H1 (cell line): ENCODE measurements at regions not wholly inside any gene's neighbourhood (a gene's known extent, or its start where the extent isn't known, plus 50 kb on each side); places are given as distances from the start of the nearest gene placed in this dataset.

ENCODE experiments used
- CTCF ChIA-PET: fragments of 300-600 bp; sonication (Branson Sonifier 250); formaldehyde crosslinking; loops from one replicate; lab custom pipeline; 2021; ENCODE audit not compliant: partially characterized antibody; lab: Charles Lee
- POLR2A ChIA-PET: fragments of 300-600 bp; sonication (Branson Sonifier 250); formaldehyde crosslinking; loops from one replicate; lab custom pipeline; 2021; ENCODE audit warnings: inconsistent platforms; ENCODE audit not compliant: partially characterized antibody; lab: Charles Lee
- DNase-seq, 2 experiments: peaks; one replicate each; pipeline versions ENCODE4 v3.0.0 to v3.0.0-alpha.2; 2010 to 2022; ENCODE audit warnings: low spot score in 2 of 2, low read depth in 1 of 2, mixed read lengths in 1 of 2
- FAIRE-seq: peaks from 2 replicates; lab custom pipeline; 2011; peaks lifted over from hg19 to GRCh38; lab: Jason Lieb, UNC
- H2AFZ ChIP-seq: 2 replicates; pipeline ENCODE4 v1.8.1; 2012; ENCODE audit warnings: low read length, inconsistent platforms
- H2AK5ac ChIP-seq: 2 replicates; pipeline ENCODE4 v1.6.1; 2013; ENCODE audit warnings: low read depth, low read length
- H2BK120ac ChIP-seq: replicated peaks from 2 replicates; pipeline ENCODE3; 2013; ENCODE audit warnings: low read depth, low read length, inconsistent platforms
- H2BK12ac ChIP-seq: 2 replicates; pipeline ENCODE4 v1.6.1; 2013; ENCODE audit warnings: low read depth, low read length
- H2BK15ac ChIP-seq: 2 replicates; pipeline ENCODE4 v1.6.1; 2013; ENCODE audit warnings: low read length
- H2BK20ac ChIP-seq: 2 replicates; pipeline ENCODE4 v1.6.1; 2013; ENCODE audit warnings: low read length
- H2BK5ac ChIP-seq: 2 replicates; pipeline ENCODE4 v1.6.1; 2013; ENCODE audit warnings: low read depth, low read length
- H3K14ac ChIP-seq: 2 replicates; pipeline ENCODE4 v1.6.1; 2013; ENCODE audit warnings: inconsistent platforms; ENCODE audit not compliant: insufficient read length
- H3K18ac ChIP-seq: 2 replicates; pipeline ENCODE4 v1.6.1; 2013; ENCODE audit warnings: low read length; ENCODE audit errors: extremely low read depth
- H3K23ac ChIP-seq: 2 replicates; pipeline ENCODE4 v1.6.1; 2013; ENCODE audit warnings: inconsistent platforms; ENCODE audit not compliant: insufficient read length
- H3K23me2 ChIP-seq: 2 replicates; pipeline ENCODE4 v1.6.1; 2013; ENCODE audit warnings: low read depth, low read length
- H3K27ac ChIP-seq: 2 replicates; pipeline ENCODE4 v1.6.1; 2011; ENCODE audit warnings: low read depth, low read length, inconsistent platforms
- H3K27me3 ChIP-seq, 4 experiments: replicated peaks in 1 of 4; 1 replicate in 1 of 4; 2 replicates in 3 of 4; pipeline versions ENCODE4 v1.6.1 to v1.8.1; 2011 to 2013; ENCODE audit warnings: low read length in 3 of 4, mild to moderate bottlenecking in 3 of 4, inconsistent platforms in 2 of 4, mixed read lengths in 2 of 4, moderate library complexity in 1 of 4; ENCODE audit not compliant: control insufficient read depth in 3 of 4, insufficient read depth in 3 of 4; ENCODE audit errors: extremely low read depth in 1 of 4
- H3K36me3 ChIP-seq, 4 experiments: 2 replicates each; pipeline versions ENCODE4 v1.6.1 to v1.8.1; 2011 to 2013; ENCODE audit warnings: mild to moderate bottlenecking in 4 of 4, low read length in 3 of 4, moderate library complexity in 2 of 4, control low read depth in 1 of 4, inconsistent platforms in 1 of 4; ENCODE audit not compliant: insufficient read depth in 4 of 4, control insufficient read depth in 2 of 4
- H3K4ac ChIP-seq: replicated peaks from 2 replicates; pipeline ENCODE3; 2013; ENCODE audit warnings: low read length, low read depth, mixed read lengths, inconsistent platforms; ENCODE audit not compliant: insufficient read length
- H3K4me1 ChIP-seq, 4 experiments: replicated peaks in 1 of 4; 1 replicate in 1 of 4; 2 replicates in 3 of 4; pipeline versions ENCODE4 v1.6.1 to v1.8.1; 2011 to 2013; ENCODE audit warnings: low read length in 3 of 4, inconsistent platforms in 2 of 4, mixed read lengths in 1 of 4; ENCODE audit not compliant: insufficient read depth in 4 of 4, control insufficient read depth in 3 of 4
- H3K4me2 ChIP-seq, 2 experiments: 2 replicates each; pipeline versions ENCODE4 v1.6.1 to v1.8.1; 2011 to 2013; ENCODE audit warnings: low read depth in 2 of 2, low read length in 2 of 2, control low read depth in 1 of 2, inconsistent platforms in 1 of 2, mild to moderate bottlenecking in 1 of 2; ENCODE audit not compliant: insufficient read depth in 1 of 2
- H3K4me3 ChIP-seq, 4 experiments: fragments of 200-600, 300-600 bp in 1 of 4; sonication (generic), shearing (Covaris generic), sonication (Bioruptor Twin) in 1 of 4; 2 replicates each; pipeline versions ENCODE4 v1.5.1 to v1.8.1; 2011 to 2016; ENCODE audit warnings: low read length in 4 of 4, low read depth in 3 of 4, control low read depth in 2 of 4, inconsistent platforms in 2 of 4, mild to moderate bottlenecking in 2 of 4, mixed read lengths in 1 of 4, moderate library complexity in 1 of 4; ENCODE audit not compliant: insufficient read depth in 2 of 4; ENCODE audit errors: extremely low read depth in 1 of 4
- H3K56ac ChIP-seq: replicated peaks from 2 replicates; pipeline ENCODE3; 2013; ENCODE audit warnings: low read depth, mild to moderate bottlenecking, mixed read lengths, low read length, inconsistent platforms; ENCODE audit not compliant: insufficient read length
- H3K79me1 ChIP-seq: 2 replicates; pipeline ENCODE4 v1.6.1; 2013; ENCODE audit warnings: low read depth, low read length, control low read depth
- H3K79me2 ChIP-seq, 2 experiments: 2 replicates each; pipeline versions ENCODE4 v1.6.1 to v1.8.1; 2012 to 2013; ENCODE audit warnings: low read length in 2 of 2, mild to moderate bottlenecking in 2 of 2, inconsistent platforms in 1 of 2; ENCODE audit not compliant: insufficient read depth in 2 of 2, control insufficient read depth in 1 of 2
- H3K9ac ChIP-seq, 4 experiments: replicated peaks in 1 of 4; 1 replicate in 1 of 4; 2 replicates in 3 of 4; pipeline versions ENCODE4 v1.6.1 to v1.8.1; 2011 to 2013; ENCODE audit warnings: low read depth in 3 of 4, low read length in 3 of 4, control low read depth in 2 of 4, mild to moderate bottlenecking in 2 of 4, moderate library complexity in 2 of 4, inconsistent platforms in 1 of 4; ENCODE audit errors: extremely low read depth in 1 of 4
- H3K9me3 ChIP-seq, 2 experiments: 2 replicates each; pipeline versions ENCODE4 v1.6.1 to v1.8.1; 2012 to 2013; ENCODE audit warnings: mild to moderate bottlenecking in 2 of 2, moderate library complexity in 2 of 2, control low read depth in 1 of 2, inconsistent platforms in 1 of 2, low read depth in 1 of 2, low read length in 1 of 2, mixed read lengths in 1 of 2; ENCODE audit not compliant: insufficient read depth in 2 of 2
- H4K20me1 ChIP-seq, 2 experiments: replicated peaks in 1 of 2; 2 replicates each; pipeline versions ENCODE3 to v1.8.1; 2011 to 2013; ENCODE audit warnings: inconsistent platforms in 2 of 2, low read length in 2 of 2, mild to moderate bottlenecking in 1 of 2; ENCODE audit not compliant: insufficient read depth in 2 of 2, control insufficient read depth in 1 of 2
- H4K5ac ChIP-seq: 2 replicates; pipeline ENCODE4 v1.6.1; 2013; ENCODE audit warnings: low read length, low read depth, mixed read lengths, inconsistent platforms; ENCODE audit not compliant: insufficient read length
- H4K8ac ChIP-seq: 2 replicates; pipeline ENCODE4 v1.8.0; 2013; ENCODE audit warnings: mild to moderate bottlenecking, moderate library complexity, low read length, inconsistent platforms; ENCODE audit not compliant: insufficient read depth; ENCODE audit errors: extremely low read depth
- H4K91ac ChIP-seq: replicated peaks from 2 replicates; pipeline ENCODE3; 2013; ENCODE audit warnings: low read length, mixed read lengths, inconsistent platforms; ENCODE audit not compliant: insufficient read length
- ATF3 ChIP-seq: IDR thresholded peaks from 2 replicates; pipeline ENCODE4 v1.6.1; 2011; ENCODE audit warnings: low read depth, mild to moderate bottlenecking, low read length; ENCODE audit not compliant: insufficient read depth
- CBX5 ChIP-seq: fragments of 300-800, 300-1000 bp; sonication (generic); IDR thresholded peaks from 2 replicates; pipeline ENCODE4 v1.7.1; 2016; ENCODE audit warnings: antibody characterized with exemption, low read length, low read depth
- CBX8 ChIP-seq: fragments of 300-800, 300-1000 bp; sonication (generic); IDR thresholded peaks from 2 replicates; pipeline ENCODE4 v1.7.1; 2016; ENCODE audit warnings: low read depth, low read length, borderline replicate concordance
- CREB1 ChIP-seq: IDR thresholded peaks from 2 replicates; pipeline ENCODE4 v1.6.1; 2012; ENCODE audit warnings: inconsistent platforms
- CTCF ChIP-seq, 3 experiments: IDR thresholded peaks; 1 replicate in 2 of 3; 2 replicates in 1 of 3; pipeline versions ENCODE4 v1.5.1 to v1.6.1; 2011; ENCODE audit warnings: low read length in 3 of 3, mild to moderate bottlenecking in 3 of 3, inconsistent platforms in 2 of 3, low read depth in 1 of 3, moderate library complexity in 1 of 3; ENCODE audit not compliant: insufficient read depth in 1 of 3; ENCODE audit errors: control extremely low read depth in 1 of 3
- JUND ChIP-seq: IDR thresholded peaks from 2 replicates; pipeline ENCODE4 v1.6.1; 2011; ENCODE audit warnings: mild to moderate bottlenecking, improper control_type of control experiment, low read length
- RNF2 ChIP-seq: fragments of 200-900, 300-1000 bp; sonication (generic); IDR thresholded peaks from 2 replicates; pipeline ENCODE4 v1.7.1; 2016; ENCODE audit warnings: borderline replicate concordance, low read depth, mild to moderate bottlenecking, antibody characterized with exemption, low read length; ENCODE audit not compliant: poor library complexity, severe bottlenecking; ENCODE audit errors: missing control alignments
- SIRT6 ChIP-seq: IDR thresholded peaks from one replicate; pipeline ENCODE4 v1.7.1; 2012; ENCODE audit warnings: low read length, inconsistent platforms
- SUZ12 ChIP-seq: fragments of 200-600 bp; sonication (generic); IDR thresholded peaks from 2 replicates; pipeline ENCODE4 v1.6.1; 2012; ENCODE audit warnings: mild to moderate bottlenecking, inconsistent platforms, low read length, moderate library complexity, mixed read lengths
- WGBS, 2 experiments: shearing (Covaris generic) in 1 of 2; methylation state at CpG; one replicate each; pipeline versions ENCODE4 v1.1.6 to v1.1.7; 2013 to 2015; ENCODE audit warnings: low lambda C conversion rate in 2 of 2, mixed read lengths in 2 of 2, inconsistent platforms in 1 of 2, low coverage in 1 of 2, missing lambda C conversion rate in 1 of 2; ENCODE audit not compliant: insufficient replicate concordance in 2 of 2, insufficient coverage in 1 of 2, insufficient read length in 1 of 2; ENCODE audit errors: extremely low coverage in 1 of 2, missing lambda C conversion rate in 1 of 2; 5-methylcytosine and 5-hydroxymethylcytosine counted together

DNA sequence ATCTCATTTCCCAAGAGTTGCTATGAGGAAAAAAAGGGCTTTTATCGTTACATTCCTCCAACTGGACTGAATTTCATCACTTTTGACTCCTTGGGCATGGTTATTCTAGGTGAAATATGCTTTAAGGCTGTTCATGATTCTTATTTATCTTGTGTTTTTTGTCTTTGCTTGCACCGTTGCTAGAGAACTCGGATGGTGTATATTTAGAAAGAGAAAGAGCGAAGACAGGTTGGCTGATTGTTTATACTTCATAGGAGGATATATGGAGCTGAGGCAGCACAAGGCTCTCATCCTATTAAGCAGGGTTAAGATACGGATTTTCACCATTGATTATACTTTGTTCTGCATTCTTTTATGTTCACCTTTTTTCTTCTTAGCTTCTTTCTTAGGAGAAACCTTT is 94.9 kb upstream of the GEMIN8 start:
- Histone ChIP-seq H3K23me2 (no peaks in the 10 kb centered on the region), H2BK12ac (no peak overlapping the region), H2AFZ (no peak overlapping the region)
- TF ChIP-seq RNF2 = no peak
- TF ChIP-seq SUZ12 = no peak
- no peak for TF ChIP-seq JUND
- no peak for TF ChIP-seq SIRT6
- TF ChIP-seq CBX8 = no peak
- no peak for TF ChIP-seq CREB1
- no peak for TF ChIP-seq CBX5
- TF ChIP-seq ATF3 = no peak
- no peak for TF ChIP-seq CTCF (IDR thresholded peaks at IDR 0.05; ENCODE audit: control extremely low read depth in 1 of 3, insufficient read depth in 1 of 3, low read depth in 1 of 3, low read length in 3 of 3)
- TF ChIP-seq, all 59 proteins: peak for 0
- Histone ChIP-seq H3K4me1 (no peaks in the 10 kb centered on the region), H3K9ac (no peak overlapping the region), H3K4me3 (no peak overlapping the region), H4K20me1 (no peaks in the 10 kb centered on the region), H3K9me3 (no peaks in the 10 kb centered on the region), H3K14ac (no peak overlapping the region), H3K18ac (no peak overlapping the region), H3K27ac (no peak overlapping the region), H2BK5ac (no peak overlapping the region), H2BK120ac (no peak overlapping the region), H2AK5ac (no peak overlapping the region), H3K79me1 (no peaks in the 10 kb centered on the region), H4K91ac (no peak overlapping the region), H4K5ac (no peak overlapping the region), H3K4ac (no peak overlapping the region), H3K4me2 (no peak overlapping the region), H3K23ac (no peak overlapping the region), H3K27me3 (no peaks in the 10 kb centered on the region), H3K79me2 (no peaks in the 10 kb centered on the region), H2BK20ac (no peak overlapping the region), H3K56ac (no peak overlapping the region), H3K36me3 (no peaks in the 10 kb centered on the region), H2BK15ac (no peak overlapping the region), H4K8ac (no peak overlapping the region)
- DNase-seq (no peak), FAIRE-seq (no peak)
- CTCF ChIA-PET = no interaction called here
- POLR2A ChIA-PET = no interaction called here
- 80% methylated on average over 5 of the region's 5 CpGs; no CpG with 5 or more reads in 1 of the 2 experiments for WGBS, 2 experiments
